Breast epithelium (tissue), 4 donors: ENCODE measurements at regions not wholly inside any gene's neighbourhood (a gene's known extent, or its start where the extent isn't known, plus 50 kb on each side); places are given as distances from the start of the nearest gene placed in this dataset.

Experiments
- DNase-seq, 2 donors: peaks; one replicate each; pipeline ENCODE4 v3.0.0-alpha.2; 2019; ENCODE audit warnings: low spot score in 2 of 2
- H3K27ac ChIP-seq, 2 donors: fragments of 200-600 bp; sonication (generic) in 1 of 2; one replicate each; pipeline ENCODE4 v1.5.1; 2016 to 2019; ENCODE audit warnings: mild to moderate bottlenecking in 1 of 2
- H3K27me3 ChIP-seq, 2 donors: fragments of 200-600 bp; sonication (generic) in 1 of 2; one replicate each; pipeline versions ENCODE4 v1.5.1 to v1.6.0; 2017 to 2019; ENCODE audit warnings: control low read depth in 1 of 2, mild to moderate bottlenecking in 1 of 2
- H3K36me3 ChIP-seq: fragments of 200-600 bp; one replicate; pipeline ENCODE4 v1.5.1; 2019
- H3K4me1 ChIP-seq, 2 donors: fragments of 200-600 bp; sonication (generic); one replicate each; pipeline ENCODE4 v1.5.1; 2016 to 2019; ENCODE audit warnings: control low read depth in 1 of 2
- H3K4me3 ChIP-seq, 3 donors: fragments of 200-600 bp; sonication (generic); 1 replicate in 2 of 3; 2 replicates in 1 of 3; pipeline ENCODE4 v1.5.1; 2016 to 2019; ENCODE audit warnings: mild to moderate bottlenecking in 3 of 3, moderate library complexity in 2 of 3
- H3K9me3 ChIP-seq, 2 donors: fragments of 200-600 bp; sonication (generic) in 1 of 2; one replicate each; pipeline ENCODE4 v1.5.1; 2016 to 2019; ENCODE audit warnings: control low read depth in 1 of 2
- POLR2A ChIP-seq: fragments of 450-650 bp; IDR thresholded peaks from one replicate; pipeline ENCODE4 v1.6.1; 2016; ENCODE audit warnings: antibody characterized with exemption, mild to moderate bottlenecking, moderate library complexity
- POLR2AphosphoS5 ChIP-seq, 3 donors: sonication (generic); formaldehyde crosslinking; IDR thresholded peaks; one replicate each; pipeline ENCODE4 v1.6.1; 2017; ENCODE audit warnings: antibody characterized with exemption in 3 of 3
- intact Hi-C: fragments of 100-400 bp; cut with DNase I; formaldehyde crosslinking; loops from one replicate; pipeline ENCODE4 v1.15.1; 2023; ENCODE audit warnings: low total_unique reads
- TF ChIP-seq, protein P1 (sequence below), 3 donors: fragments of 450-650 bp; IDR thresholded peaks; one replicate each; pipeline ENCODE4 v1.5.1; 2016 to 2017; ENCODE audit warnings: antibody characterized with exemption in 3 of 3, mild to moderate bottlenecking in 3 of 3, moderate library complexity in 3 of 3

- TF ChIP-seq POLR2AphosphoS5 (IDR thresholded peaks at IDR 0.05) (no peak), POLR2A (no peak)
- no peak overlapping the region for H3K4me3 ChIP-seq
- H3K27me3 ChIP-seq = peaks cover 0 to 34% of the 10 kb centered on the region in 2 donors
- DNase-seq = no peak
- no peaks in the 10 kb centered on the region for H3K4me1 ChIP-seq
- no peak overlapping the region for H3K27ac ChIP-seq
- intact Hi-C loops = no loop called here
- H3K36me3 ChIP-seq = no peaks in the 10 kb centered on the region
- no peaks in the 10 kb centered on the region for H3K9me3 ChIP-seq
Observed at GRCh38 chrX:107574711-107575110, 53.6 kb upstream of the PRPS1 start.

GRCh38 chrX:107576392-107576791 lies 51.9 kb upstream of the PRPS1 start:
- Histone ChIP-seq H3K27me3 (peaks cover 0 to 27% of the 10 kb centered on the region in 2 donors), H3K4me3 (no peak overlapping the region), H3K9me3 (no peaks in the 10 kb centered on the region), H3K27ac (no peak overlapping the region), H3K36me3 (no peaks in the 10 kb centered on the region), H3K4me1 (no peaks in the 10 kb centered on the region)
- intact Hi-C loops = no loop called here
- no peak for DNase-seq
- no peak for TF ChIP-seq POLR2A
- TF ChIP-seq, protein P1, sequence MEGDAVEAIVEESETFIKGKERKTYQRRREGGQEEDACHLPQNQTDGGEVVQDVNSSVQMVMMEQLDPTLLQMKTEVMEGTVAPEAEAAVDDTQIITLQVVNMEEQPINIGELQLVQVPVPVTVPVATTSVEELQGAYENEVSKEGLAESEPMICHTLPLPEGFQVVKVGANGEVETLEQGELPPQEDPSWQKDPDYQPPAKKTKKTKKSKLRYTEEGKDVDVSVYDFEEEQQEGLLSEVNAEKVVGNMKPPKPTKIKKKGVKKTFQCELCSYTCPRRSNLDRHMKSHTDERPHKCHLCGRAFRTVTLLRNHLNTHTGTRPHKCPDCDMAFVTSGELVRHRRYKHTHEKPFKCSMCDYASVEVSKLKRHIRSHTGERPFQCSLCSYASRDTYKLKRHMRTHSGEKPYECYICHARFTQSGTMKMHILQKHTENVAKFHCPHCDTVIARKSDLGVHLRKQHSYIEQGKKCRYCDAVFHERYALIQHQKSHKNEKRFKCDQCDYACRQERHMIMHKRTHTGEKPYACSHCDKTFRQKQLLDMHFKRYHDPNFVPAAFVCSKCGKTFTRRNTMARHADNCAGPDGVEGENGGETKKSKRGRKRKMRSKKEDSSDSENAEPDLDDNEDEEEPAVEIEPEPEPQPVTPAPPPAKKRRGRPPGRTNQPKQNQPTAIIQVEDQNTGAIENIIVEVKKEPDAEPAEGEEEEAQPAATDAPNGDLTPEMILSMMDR (IDR thresholded peaks at IDR 0.05) = no peak
- TF ChIP-seq POLR2AphosphoS5 (IDR thresholded peaks at IDR 0.05) = no peak

- peaks cover 0 to 25% of the 10 kb centered on the region in 2 donors for H3K27me3 ChIP-seq
- H3K4me1 ChIP-seq = no peaks in the 10 kb centered on the region
- TF ChIP-seq POLR2A (no peak), POLR2AphosphoS5 (IDR thresholded peaks at IDR 0.05) (no peak)
- TF ChIP-seq, protein P1 (IDR thresholded peaks at IDR 0.05) = no peak
- H3K4me3 ChIP-seq = no peak overlapping the region
- no peak for DNase-seq
- peaks cover 0 to 3% of the 10 kb centered on the region in 2 donors for H3K9me3 ChIP-seq
- no peak overlapping the region for H3K27ac ChIP-seq
- H3K36me3 ChIP-seq = no peaks in the 10 kb centered on the region
- intact Hi-C loops = no loop called here
Observed at GRCh38 chrX:107576841-107577240, 51.5 kb upstream of the PRPS1 start.

DNA sequence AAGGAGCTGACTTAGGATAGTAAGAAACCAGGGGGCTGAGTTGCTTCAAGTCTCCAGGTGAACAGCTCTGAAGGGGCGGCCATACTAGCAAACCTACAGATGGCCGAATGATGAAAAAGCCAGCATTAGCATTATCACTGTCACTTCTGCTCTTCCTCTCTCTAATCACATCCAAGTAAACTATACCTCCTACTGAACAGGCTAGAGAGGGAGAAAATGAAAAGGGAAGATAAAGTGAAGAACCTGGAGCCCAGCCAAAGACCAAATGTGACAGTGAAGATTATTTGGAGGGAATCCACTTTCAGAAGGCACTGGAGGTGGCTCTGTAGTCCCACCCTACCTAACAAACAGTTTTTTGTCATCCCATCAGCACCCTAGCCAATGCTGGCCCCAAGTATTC lies 50.4 kb upstream of the PRPS1 start:
- Histone ChIP-seq H3K9me3 (peaks cover 0 to 5% of the 10 kb centered on the region in 2 donors), H3K4me1 (no peaks in the 10 kb centered on the region), H3K4me3 (no peak overlapping the region), H3K27ac (no peak overlapping the region), H3K27me3 (peaks cover 0 to 21% of the 10 kb centered on the region in 2 donors), H3K36me3 (no peaks in the 10 kb centered on the region)
- DNase-seq = no peak
- TF ChIP-seq POLR2AphosphoS5 (IDR thresholded peaks at IDR 0.05) (no peak), POLR2A (no peak)
- TF ChIP-seq, protein P1 (IDR thresholded peaks at IDR 0.05) = no peak
- intact Hi-C loops = no loop called here
